ENCODE measurements at regions not wholly inside any gene's neighbourhood (a gene's known extent, or its start where the extent isn't known, plus 50 kb on each side); places are given as distances from the start of the nearest gene placed in this dataset.

- H3K4me3 ChIP-seq (ENCODE audit: low read depth, low read length, poor library complexity, severe bottlenecking) = no peak overlapping the region
- H3K27ac ChIP-seq (ENCODE audit: low read depth, low read length, poor library complexity, severe bottlenecking) = no peak overlapping the region
- H4K20me1 ChIP-seq (ENCODE audit: insufficient read depth, low read length) = no peaks in the 10 kb centered on the region
- H3K9me2 ChIP-seq (ENCODE audit: low read depth, low read length) = no peaks in the 10 kb centered on the region
- no peaks in the 10 kb centered on the region for H3K27me3 ChIP-seq (ENCODE audit: insufficient read depth, low read length)
- no peaks in the 10 kb centered on the region for H3K4me1 ChIP-seq (ENCODE audit: insufficient read depth, low read length, severe bottlenecking)
- H2AFZ ChIP-seq (ENCODE audit: low read length) = no peak overlapping the region
- TF ChIP-seq EZH2 (IDR thresholded peaks at IDR 0.05; ENCODE audit: borderline replicate concordance, low read length) = no peak
- TF ChIP-seq, protein P1, sequence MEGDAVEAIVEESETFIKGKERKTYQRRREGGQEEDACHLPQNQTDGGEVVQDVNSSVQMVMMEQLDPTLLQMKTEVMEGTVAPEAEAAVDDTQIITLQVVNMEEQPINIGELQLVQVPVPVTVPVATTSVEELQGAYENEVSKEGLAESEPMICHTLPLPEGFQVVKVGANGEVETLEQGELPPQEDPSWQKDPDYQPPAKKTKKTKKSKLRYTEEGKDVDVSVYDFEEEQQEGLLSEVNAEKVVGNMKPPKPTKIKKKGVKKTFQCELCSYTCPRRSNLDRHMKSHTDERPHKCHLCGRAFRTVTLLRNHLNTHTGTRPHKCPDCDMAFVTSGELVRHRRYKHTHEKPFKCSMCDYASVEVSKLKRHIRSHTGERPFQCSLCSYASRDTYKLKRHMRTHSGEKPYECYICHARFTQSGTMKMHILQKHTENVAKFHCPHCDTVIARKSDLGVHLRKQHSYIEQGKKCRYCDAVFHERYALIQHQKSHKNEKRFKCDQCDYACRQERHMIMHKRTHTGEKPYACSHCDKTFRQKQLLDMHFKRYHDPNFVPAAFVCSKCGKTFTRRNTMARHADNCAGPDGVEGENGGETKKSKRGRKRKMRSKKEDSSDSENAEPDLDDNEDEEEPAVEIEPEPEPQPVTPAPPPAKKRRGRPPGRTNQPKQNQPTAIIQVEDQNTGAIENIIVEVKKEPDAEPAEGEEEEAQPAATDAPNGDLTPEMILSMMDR (IDR thresholded peaks at IDR 0.05; ENCODE audit: low read length) = no peak
- no peaks in the 10 kb centered on the region for H3K36me3 ChIP-seq (ENCODE audit: insufficient read depth, low read length)
- H3K9me3 ChIP-seq (ENCODE audit: low read length) = no peaks in the 10 kb centered on the region
- no peak overlapping the region for H3K9ac ChIP-seq (ENCODE audit: low read length)
- H3K4me2 ChIP-seq (ENCODE audit: low read length) = no peak overlapping the region
- no peaks in the 10 kb centered on the region for H3F3A ChIP-seq (ENCODE audit: insufficient read depth, low read length)
- H3K79me2 ChIP-seq (ENCODE audit: insufficient read depth, low read length) = no peaks in the 10 kb centered on the region
Observed at GRCh38 chrX:114097866-114098265, 486.0 kb upstream of the HTR2C start.

DNA sequence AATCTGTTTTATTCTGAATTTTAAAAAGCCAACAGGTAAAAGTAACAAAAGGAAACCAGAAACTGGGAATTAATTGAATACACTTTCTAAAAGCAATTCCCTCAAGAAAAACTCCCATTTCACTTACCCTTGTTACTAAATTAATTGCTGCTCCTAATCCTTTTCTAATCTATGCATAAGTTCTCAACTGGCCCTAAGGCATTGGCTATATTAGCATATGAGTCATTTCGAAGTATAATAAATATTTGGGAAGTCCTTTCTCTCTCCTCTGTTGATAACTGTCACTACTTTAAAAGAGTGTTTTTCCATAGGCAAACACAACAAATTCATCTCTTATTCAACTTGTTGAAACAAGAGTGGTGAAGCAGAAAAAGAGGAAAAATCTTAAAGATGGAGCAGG lies 486.5 kb upstream of the HTR2C start:
- Histone ChIP-seq H3K4me3 (ENCODE audit: low read depth, low read length, poor library complexity, severe bottlenecking) (no peak overlapping the region), H3K9ac (ENCODE audit: low read length) (no peak overlapping the region), H3K4me2 (ENCODE audit: low read length) (no peak overlapping the region), H3F3A (ENCODE audit: insufficient read depth, low read length) (no peaks in the 10 kb centered on the region), H3K27ac (ENCODE audit: low read depth, low read length, poor library complexity, severe bottlenecking) (no peak overlapping the region), H4K20me1 (ENCODE audit: insufficient read depth, low read length) (no peaks in the 10 kb centered on the region), H3K4me1 (ENCODE audit: insufficient read depth, low read length, severe bottlenecking) (no peaks in the 10 kb centered on the region), H3K36me3 (ENCODE audit: insufficient read depth, low read length) (no peaks in the 10 kb centered on the region), H3K27me3 (ENCODE audit: insufficient read depth, low read length) (no peaks in the 10 kb centered on the region), H3K9me2 (ENCODE audit: low read depth, low read length) (no peaks in the 10 kb centered on the region), H3K9me3 (ENCODE audit: low read length) (no peaks in the 10 kb centered on the region), H2AFZ (ENCODE audit: low read length) (no peak overlapping the region), H3K79me2 (ENCODE audit: insufficient read depth, low read length) (no peaks in the 10 kb centered on the region)
- TF ChIP-seq, protein P1 (IDR thresholded peaks at IDR 0.05; ENCODE audit: low read length) = no peak
- no peak for TF ChIP-seq EZH2 (IDR thresholded peaks at IDR 0.05; ENCODE audit: borderline replicate concordance, low read length)

DNA sequence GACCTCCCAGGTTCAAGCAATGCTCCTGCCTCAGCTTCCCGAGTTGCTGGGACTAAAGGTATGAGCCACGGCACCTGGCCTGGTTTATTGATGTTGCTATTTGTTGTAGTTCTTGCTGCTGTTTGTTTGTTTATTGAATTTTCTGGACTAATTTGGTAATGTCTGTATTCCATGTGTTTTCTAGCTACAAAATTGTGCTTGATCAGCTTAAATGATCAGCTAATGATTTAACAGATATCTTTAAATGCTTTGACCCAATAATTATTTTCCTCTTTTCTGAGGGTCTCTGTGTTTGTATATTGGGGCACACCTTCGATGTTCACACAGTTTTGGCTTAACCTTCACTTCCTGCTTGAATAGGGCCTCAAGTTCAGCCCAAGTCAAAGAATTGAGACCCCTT lies 488.1 kb upstream of the HTR2C start:
- Histone ChIP-seq H3K27me3 (ENCODE audit: insufficient read depth, low read length) (no peaks in the 10 kb centered on the region), H4K20me1 (ENCODE audit: insufficient read depth, low read length) (no peaks in the 10 kb centered on the region), H3K4me1 (ENCODE audit: insufficient read depth, low read length, severe bottlenecking) (no peaks in the 10 kb centered on the region), H3K79me2 (ENCODE audit: insufficient read depth, low read length) (no peaks in the 10 kb centered on the region), H3K4me3 (ENCODE audit: low read depth, low read length, poor library complexity, severe bottlenecking) (no peak overlapping the region), H3K9me2 (ENCODE audit: low read depth, low read length) (no peaks in the 10 kb centered on the region), H3K36me3 (ENCODE audit: insufficient read depth, low read length) (no peaks in the 10 kb centered on the region), H2AFZ (ENCODE audit: low read length) (no peak overlapping the region), H3K9me3 (ENCODE audit: low read length) (no peaks in the 10 kb centered on the region), H3K9ac (ENCODE audit: low read length) (no peak overlapping the region), H3F3A (ENCODE audit: insufficient read depth, low read length) (no peaks in the 10 kb centered on the region), H3K27ac (ENCODE audit: low read depth, low read length, poor library complexity, severe bottlenecking) (no peak overlapping the region), H3K4me2 (ENCODE audit: low read length) (no peak overlapping the region)
- no peak for TF ChIP-seq EZH2 (IDR thresholded peaks at IDR 0.05; ENCODE audit: borderline replicate concordance, low read length)
- TF ChIP-seq, protein P1 (IDR thresholded peaks at IDR 0.05; ENCODE audit: low read length) = no peak

Data from OCI-LY1 (cell line).